CD8-positive, alpha-beta memory T cell (primary cell): ENCODE measurements at regions not wholly inside any gene's neighbourhood (a gene's known extent, or its start where the extent isn't known, plus 50 kb on each side); places are given as distances from the start of the nearest gene placed in this dataset.
"Not testable (repeated sequence)": the region's sequence is repeated elsewhere in the genome, so short reads cannot be mapped to it uniquely, and the experiment has no call there.

ENCODE experiments used
- CTCF ChIA-PET: fragments of 350-600 bp; sonication (Branson Sonifier 250); formaldehyde crosslinking; loops from one replicate; lab custom pipeline; 2021; ENCODE audit warnings: antibody characterized with exemption; lab: Charles Lee
- POLR2A ChIA-PET: fragments of 350-600 bp; sonication (Branson Sonifier 250); formaldehyde crosslinking; loops from one replicate; lab custom pipeline; 2021; ENCODE audit warnings: antibody characterized with exemption; lab: Charles Lee
- DNase-seq, 5 donors: peaks; one replicate each; pipeline versions ENCODE4 v3.0.0 to v3.0.0-alpha.2; 2020 to 2022; ENCODE audit warnings: mixed read lengths in 1 of 5
- H3K27ac ChIP-seq: one replicate; pipeline ENCODE4 v1.7.0; 2013; ENCODE audit warnings: low read depth, mild to moderate bottlenecking, low read length, moderate library complexity
- H3K27me3 ChIP-seq: 2 replicates; pipeline ENCODE4 v1.7.0; 2013; ENCODE audit warnings: low read length, mild to moderate bottlenecking; ENCODE audit not compliant: insufficient read depth, poor library complexity, severe bottlenecking
- H3K36me3 ChIP-seq: 2 replicates; pipeline ENCODE4 v1.7.0; 2013; ENCODE audit warnings: mild to moderate bottlenecking, low read length, moderate library complexity; ENCODE audit not compliant: insufficient read depth
- H3K4me1 ChIP-seq: 2 replicates; pipeline ENCODE4 v1.7.0; 2013; ENCODE audit warnings: mild to moderate bottlenecking, low read length, moderate library complexity; ENCODE audit not compliant: insufficient read depth
- H3K4me3 ChIP-seq: 2 replicates; pipeline ENCODE4 v1.7.0; 2013; ENCODE audit warnings: mild to moderate bottlenecking, low read length
- H3K9me3 ChIP-seq: 2 replicates; pipeline ENCODE4 v1.7.0; 2013; ENCODE audit warnings: mild to moderate bottlenecking, low read length
- H3K27ac Mint-ChIP-seq, 8 donors: one replicate each; pipeline ENCODE4 v1.8.0; 2020 to 2021; ENCODE audit warnings: mixed read lengths in 8 of 8, mild to moderate bottlenecking in 6 of 8, inconsistent platforms in 3 of 8, moderate library complexity in 3 of 8
- H3K27me3 Mint-ChIP-seq, 2 donors: one replicate each; pipeline ENCODE4 v1.8.0; 2020 to 2021; ENCODE audit warnings: mixed read lengths in 2 of 2, mild to moderate bottlenecking in 1 of 2, moderate library complexity in 1 of 2
- H3K36me3 Mint-ChIP-seq, 3 donors: one replicate each; pipeline ENCODE4 v1.8.0; 2020 to 2021; ENCODE audit warnings: mixed read lengths in 3 of 3, inconsistent platforms in 1 of 3, mild to moderate bottlenecking in 1 of 3
- H3K4me1 Mint-ChIP-seq, 3 donors: one replicate each; pipeline ENCODE4 v1.8.0; 2020 to 2021; ENCODE audit warnings: mixed read lengths in 3 of 3, inconsistent platforms in 1 of 3, mild to moderate bottlenecking in 1 of 3
- H3K4me3 Mint-ChIP-seq, 7 donors: one replicate each; pipeline ENCODE4 v1.8.0; 2020 to 2021; ENCODE audit warnings: mixed read lengths in 7 of 7, mild to moderate bottlenecking in 6 of 7, moderate library complexity in 4 of 7, inconsistent platforms in 2 of 7
- H3K9me3 Mint-ChIP-seq, 5 donors: one replicate each; pipeline ENCODE4 v1.8.0; 2020 to 2022; ENCODE audit warnings: mixed read lengths in 5 of 5, mild to moderate bottlenecking in 3 of 5, moderate library complexity in 2 of 5, inconsistent platforms in 1 of 5

- Mint-ChIP-seq H3K27me3 (peaks cover 0 to 4% of the 10 kb centered on the region in 2 donors), H3K4me1 (no peaks in the 10 kb centered on the region), H3K27ac (no peak overlapping the region), H3K9me3 (no peaks in the 10 kb centered on the region), H3K4me3 (no peak overlapping the region), H3K36me3 (no peaks in the 10 kb centered on the region)
- ChIA-PET CTCF (no interaction called here), POLR2A (no interaction called here)
- Histone ChIP-seq H3K27me3 (no peaks in the 10 kb centered on the region), H3K36me3 (no peaks in the 10 kb centered on the region), H3K27ac (no peak overlapping the region), H3K4me3 (no peak overlapping the region), H3K9me3 (no peaks in the 10 kb centered on the region), H3K4me1 (no peaks in the 10 kb centered on the region)
- DNase-seq: no peak
These were observed 435.0 kb downstream of the MAGEE1 start for GRCh38 chrX:76862509-76862908.

- Mint-ChIP-seq H3K9me3 (peaks cover 0 to 10% (median 4%) of the 10 kb centered on the region in 5 donors), H3K36me3 (no peaks in the 10 kb centered on the region), H3K27ac (no peak overlapping the region), H3K27me3 (peaks cover 0 to 4% of the 10 kb centered on the region in 2 donors), H3K4me1 (no peaks in the 10 kb centered on the region), H3K4me3 (no peak overlapping the region)
- H3K36me3 ChIP-seq: no peaks in the 10 kb centered on the region
- H3K27me3 ChIP-seq: no peaks in the 10 kb centered on the region
- no peaks in the 10 kb centered on the region for H3K9me3 ChIP-seq
- H3K4me1 ChIP-seq: no peaks in the 10 kb centered on the region
- H3K27ac ChIP-seq: no peak overlapping the region
- CTCF ChIA-PET: no interaction called here
- no peak for DNase-seq
- POLR2A ChIA-PET: no interaction called here
- H3K4me3 ChIP-seq: no peak overlapping the region
These were observed 466.4 kb downstream of the MAGEE1 start for GRCh38 chrX:76893930-76894329.

GRCh38 chrX:76915836-76916235 lies 488.3 kb downstream of the MAGEE1 start:
- H3K27me3 Mint-ChIP-seq: peaks cover 0 to 4% of the 10 kb centered on the region in 2 donors
- H3K4me3 Mint-ChIP-seq: no peak overlapping the region
- peaks cover 0 to 11% (median 5%) of the 10 kb centered on the region in 5 donors for H3K9me3 Mint-ChIP-seq
- H3K27ac Mint-ChIP-seq: no peak overlapping the region
- H3K36me3 ChIP-seq: no peaks in the 10 kb centered on the region
- no peaks in the 10 kb centered on the region for H3K27me3 ChIP-seq
- ChIA-PET CTCF (no interaction called here), POLR2A (no interaction called here)
- no peak overlapping the region for H3K4me3 ChIP-seq
- H3K4me1 Mint-ChIP-seq: no peaks in the 10 kb centered on the region
- no peaks in the 10 kb centered on the region for H3K36me3 Mint-ChIP-seq
- no peak overlapping the region for H3K27ac ChIP-seq
- no peaks in the 10 kb centered on the region for H3K4me1 ChIP-seq
- H3K9me3 ChIP-seq: no peaks in the 10 kb centered on the region
- no peak for DNase-seq

- H3K27ac Mint-ChIP-seq: no peak overlapping the region
- no peaks in the 10 kb centered on the region for H3K36me3 Mint-ChIP-seq
- no peak overlapping the region for H3K4me3 ChIP-seq
- H3K9me3 ChIP-seq: no peaks in the 10 kb centered on the region
- no peaks in the 10 kb centered on the region for H3K4me1 Mint-ChIP-seq
- H3K4me3 Mint-ChIP-seq: no peak overlapping the region
- no peak overlapping the region for H3K27ac ChIP-seq
- no peaks in the 10 kb centered on the region for H3K36me3 ChIP-seq
- H3K27me3 ChIP-seq: no peaks in the 10 kb centered on the region
- H3K4me1 ChIP-seq: no peaks in the 10 kb centered on the region
- POLR2A ChIA-PET: no interaction called here
- H3K9me3 Mint-ChIP-seq: peaks cover 0 to 3% (median 0%) of the 10 kb centered on the region in 5 donors
- H3K27me3 Mint-ChIP-seq: peaks cover 0 to 4% of the 10 kb centered on the region in 2 donors
- CTCF ChIA-PET: no interaction called here
- DNase-seq: no peak
These were observed 490.5 kb downstream of the MAGEE1 start for GRCh38 chrX:76918033-76918432.

- Histone ChIP-seq H3K27me3 (no peaks in the 10 kb centered on the region), H3K36me3 (no peaks in the 10 kb centered on the region), H3K4me1 (no peaks in the 10 kb centered on the region), H3K9me3 (no peaks in the 10 kb centered on the region), H3K27ac (no peak overlapping the region), H3K4me3 (no peak overlapping the region)
- H3K4me3 Mint-ChIP-seq: no peak overlapping the region
- peaks cover 0 to 4% of the 10 kb centered on the region in 2 donors for H3K27me3 Mint-ChIP-seq
- H3K27ac Mint-ChIP-seq: no peak overlapping the region
- H3K4me1 Mint-ChIP-seq: no peaks in the 10 kb centered on the region
- ChIA-PET CTCF (no interaction called here), POLR2A (no interaction called here)
- H3K36me3 Mint-ChIP-seq: no peaks in the 10 kb centered on the region
- peaks cover 0 to 5% (median 0%) of the 10 kb centered on the region in 5 donors for H3K9me3 Mint-ChIP-seq
- no peak for DNase-seq
These were observed 492.3 kb downstream of the MAGEE1 start for GRCh38 chrX:76919761-76920160.

GRCh38 chrX:76920607-76921006 lies 493.1 kb downstream of the MAGEE1 start:
- no peaks in the 10 kb centered on the region for H3K4me1 ChIP-seq
- H3K36me3 Mint-ChIP-seq: no peaks in the 10 kb centered on the region
- H3K27ac Mint-ChIP-seq: no peak overlapping the region
- H3K27me3 ChIP-seq: no peaks in the 10 kb centered on the region
- no peaks in the 10 kb centered on the region for H3K36me3 ChIP-seq
- H3K27ac ChIP-seq: no peak overlapping the region
- peaks cover 0 to 3% (median 0%) of the 10 kb centered on the region in 5 donors for H3K9me3 Mint-ChIP-seq
- ChIA-PET CTCF (no interaction called here), POLR2A (no interaction called here)
- no peak overlapping the region for H3K4me3 ChIP-seq
- no peaks in the 10 kb centered on the region for H3K4me1 Mint-ChIP-seq
- H3K4me3 Mint-ChIP-seq: no peak overlapping the region
- H3K9me3 ChIP-seq: no peaks in the 10 kb centered on the region
- H3K27me3 Mint-ChIP-seq: peaks cover 0 to 7% of the 10 kb centered on the region in 2 donors
- no peak for DNase-seq

GRCh38 chrX:76921176-76921575 lies 493.7 kb downstream of the MAGEE1 start:
- Mint-ChIP-seq H3K27me3 (peaks cover 0 to 8% of the 10 kb centered on the region in 2 donors), H3K27ac (no peak overlapping the region), H3K9me3 (peaks cover 0 to 3% (median 0%) of the 10 kb centered on the region in 5 donors), H3K36me3 (no peaks in the 10 kb centered on the region), H3K4me3 (no peak overlapping the region), H3K4me1 (no peaks in the 10 kb centered on the region)
- no peak overlapping the region for H3K4me3 ChIP-seq
- no peaks in the 10 kb centered on the region for H3K36me3 ChIP-seq
- H3K27ac ChIP-seq: no peak overlapping the region
- ChIA-PET POLR2A (no interaction called here), CTCF (no interaction called here)
- H3K9me3 ChIP-seq: no peaks in the 10 kb centered on the region
- no peaks in the 10 kb centered on the region for H3K4me1 ChIP-seq
- no peak for DNase-seq
- no peaks in the 10 kb centered on the region for H3K27me3 ChIP-seq

- no peaks in the 10 kb centered on the region for H3K27me3 ChIP-seq
- CTCF ChIA-PET: no interaction called here
- no peak overlapping the region for H3K4me3 Mint-ChIP-seq
- no peak overlapping the region for H3K27ac ChIP-seq
- no peaks in the 10 kb centered on the region for H3K36me3 ChIP-seq
- peaks cover 0 to 3% (median 0%) of the 10 kb centered on the region in 5 donors for H3K9me3 Mint-ChIP-seq
- no peak overlapping the region for H3K4me3 ChIP-seq
- H3K4me1 Mint-ChIP-seq: no peaks in the 10 kb centered on the region
- no peaks in the 10 kb centered on the region for H3K4me1 ChIP-seq
- H3K27me3 Mint-ChIP-seq: peaks cover 0 to 8% of the 10 kb centered on the region in 2 donors
- no peak overlapping the region for H3K27ac Mint-ChIP-seq
- POLR2A ChIA-PET: no interaction called here
- no peaks in the 10 kb centered on the region for H3K9me3 ChIP-seq
- no peaks in the 10 kb centered on the region for H3K36me3 Mint-ChIP-seq
- DNase-seq: no peak
These were observed 494.6 kb downstream of the MAGEE1 start for GRCh38 chrX:76922100-76922499.

GRCh38 chrX:76924616-76925015 lies 497.1 kb downstream of the MAGEE1 start:
- H3K4me1 ChIP-seq, H3K27ac Mint-ChIP-seq, DNase-seq, H3K36me3 ChIP-seq, H3K27me3 ChIP-seq, CTCF ChIA-PET, H3K4me1 Mint-ChIP-seq, H3K27me3 Mint-ChIP-seq, H3K36me3 Mint-ChIP-seq, H3K4me3 ChIP-seq, H3K27ac ChIP-seq, H3K9me3 Mint-ChIP-seq, POLR2A ChIA-PET, H3K9me3 ChIP-seq, H3K4me3 Mint-ChIP-seq: not testable (repeated sequence)
